A673 (cell line): ENCODE measurements at regions not wholly inside any gene's neighbourhood (a gene's known extent, or its start where the extent isn't known, plus 50 kb on each side); places are given as distances from the start of the nearest gene placed in this dataset.
"Not testable (repeated sequence)": the region's sequence is repeated elsewhere in the genome, so short reads cannot be mapped to it uniquely, and the experiment has no call there.

Experiments used
- CTCF ChIP-seq: fragments of 300-800, 200-600 bp; sonication (generic); conservative IDR thresholded peaks from 2 replicates; pipeline ENCODE4 v1.5.1; 2017; ENCODE audit warnings: low read depth, mild to moderate bottlenecking, antibody characterized with exemption, low read length, moderate library complexity, mixed read lengths
- EZH2 ChIP-seq: fragments of 200-600 bp; sonication (generic); IDR thresholded peaks from 2 replicates; pipeline ENCODE4 v1.6.1; 2017; ENCODE audit warnings: borderline replicate concordance, low read depth, mild to moderate bottlenecking, mixed read lengths, antibody characterized with exemption, low read length; ENCODE audit not compliant: poor library complexity, severe bottlenecking

DNA sequence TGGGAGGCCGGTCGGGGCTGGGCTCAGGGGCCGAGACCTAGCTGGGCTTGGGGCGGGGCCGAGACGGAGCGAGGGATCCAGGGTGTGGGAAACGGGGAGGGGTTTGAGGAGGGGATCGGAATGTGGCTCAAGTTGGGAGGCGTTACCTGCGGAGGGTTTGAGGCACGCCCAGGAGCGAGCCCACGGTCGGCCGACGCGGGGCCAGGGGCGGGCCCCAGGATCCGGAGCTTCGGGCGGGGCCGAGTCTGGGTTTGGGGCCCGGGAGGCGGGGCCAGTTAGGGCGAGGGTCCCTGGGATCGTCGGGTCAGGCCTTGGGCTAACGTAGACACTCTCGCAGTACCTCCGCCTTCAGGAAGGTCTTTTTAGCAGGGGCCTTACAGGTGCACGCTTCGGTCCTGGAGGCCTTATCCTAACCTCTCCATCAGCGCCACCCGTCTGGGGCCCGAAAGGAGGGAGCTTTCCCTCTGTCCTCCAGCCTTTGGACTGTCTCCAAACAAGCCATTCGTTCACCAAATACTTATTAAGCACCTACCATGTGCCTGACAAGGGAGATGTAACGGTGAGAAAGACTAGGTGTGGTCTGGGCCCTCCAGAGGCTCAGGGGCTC is 228.2 kb upstream of the FRG2C start:
- TF ChIP-seq CTCF, EZH2: not testable (repeated sequence)
